Mammary epithelial cell (primary cell): ENCODE measurements at regions not wholly inside any gene's neighbourhood (a gene's known extent, or its start where the extent isn't known, plus 50 kb on each side); places are given as distances from the start of the nearest gene placed in this dataset.
A peak's percentile ranks its signal among the peaks of the same experiment; 100 is the strongest.

ENCODE experiments used
- EZH2 ChIP-seq: IDR thresholded peaks from 2 replicates; pipeline ENCODE4 v1.6.1; 2012; ENCODE audit warnings: low read length, inconsistent platforms, borderline replicate concordance
- TF ChIP-seq, protein P1 (sequence below), 2 donors: IDR thresholded peaks in 1 of 2; conservative IDR thresholded peaks in 1 of 2; 2 replicates each; pipeline ENCODE4 v1.5.1; 2011 to 2012; ENCODE audit warnings: inconsistent platforms in 2 of 2, low read length in 2 of 2, mild to moderate bottlenecking in 2 of 2, control low read depth in 1 of 2, low read depth in 1 of 2; ENCODE audit not compliant: insufficient read depth in 1 of 2; ENCODE audit errors: extremely low read depth in 1 of 2

- TF ChIP-seq, protein P1, sequence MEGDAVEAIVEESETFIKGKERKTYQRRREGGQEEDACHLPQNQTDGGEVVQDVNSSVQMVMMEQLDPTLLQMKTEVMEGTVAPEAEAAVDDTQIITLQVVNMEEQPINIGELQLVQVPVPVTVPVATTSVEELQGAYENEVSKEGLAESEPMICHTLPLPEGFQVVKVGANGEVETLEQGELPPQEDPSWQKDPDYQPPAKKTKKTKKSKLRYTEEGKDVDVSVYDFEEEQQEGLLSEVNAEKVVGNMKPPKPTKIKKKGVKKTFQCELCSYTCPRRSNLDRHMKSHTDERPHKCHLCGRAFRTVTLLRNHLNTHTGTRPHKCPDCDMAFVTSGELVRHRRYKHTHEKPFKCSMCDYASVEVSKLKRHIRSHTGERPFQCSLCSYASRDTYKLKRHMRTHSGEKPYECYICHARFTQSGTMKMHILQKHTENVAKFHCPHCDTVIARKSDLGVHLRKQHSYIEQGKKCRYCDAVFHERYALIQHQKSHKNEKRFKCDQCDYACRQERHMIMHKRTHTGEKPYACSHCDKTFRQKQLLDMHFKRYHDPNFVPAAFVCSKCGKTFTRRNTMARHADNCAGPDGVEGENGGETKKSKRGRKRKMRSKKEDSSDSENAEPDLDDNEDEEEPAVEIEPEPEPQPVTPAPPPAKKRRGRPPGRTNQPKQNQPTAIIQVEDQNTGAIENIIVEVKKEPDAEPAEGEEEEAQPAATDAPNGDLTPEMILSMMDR (conservative IDR thresholded peaks at IDR 0.05 in 1 of 2, IDR thresholded peaks at IDR 0.05 in 1 of 2; ENCODE audit: extremely low read depth in 1 of 2, insufficient read depth in 1 of 2, low read depth in 1 of 2, low read length in 2 of 2): peak; percentile 24 to 32
- TF ChIP-seq EZH2: no peak
Measured at GRCh38 chr16:51813609-51814008, 662.5 kb upstream of the SALL1 start.
